H1 (cell line): ENCODE measurements at regions not wholly inside any gene's neighbourhood (a gene's known extent, or its start where the extent isn't known, plus 50 kb on each side); places are given as distances from the start of the nearest gene placed in this dataset.
"Not testable (repeated sequence)": the region's sequence is repeated elsewhere in the genome, so short reads cannot be mapped to it uniquely, and the experiment has no call there.

Experiments
- CTCF ChIA-PET: fragments of 300-600 bp; sonication (Branson Sonifier 250); formaldehyde crosslinking; loops from one replicate; lab custom pipeline; 2021; ENCODE audit not compliant: partially characterized antibody; lab: Charles Lee
- POLR2A ChIA-PET: fragments of 300-600 bp; sonication (Branson Sonifier 250); formaldehyde crosslinking; loops from one replicate; lab custom pipeline; 2021; ENCODE audit warnings: inconsistent platforms; ENCODE audit not compliant: partially characterized antibody; lab: Charles Lee
- DNase-seq, 2 experiments: peaks; one replicate each; pipeline versions ENCODE4 v3.0.0 to v3.0.0-alpha.2; 2010 to 2022; ENCODE audit warnings: low spot score in 2 of 2, low read depth in 1 of 2, mixed read lengths in 1 of 2
- FAIRE-seq: peaks from 2 replicates; lab custom pipeline; 2011; peaks lifted over from hg19 to GRCh38; lab: Jason Lieb, UNC
- H2AFZ ChIP-seq: 2 replicates; pipeline ENCODE4 v1.8.1; 2012; ENCODE audit warnings: low read length, inconsistent platforms
- H2AK5ac ChIP-seq: 2 replicates; pipeline ENCODE4 v1.6.1; 2013; ENCODE audit warnings: low read depth, low read length
- H2BK120ac ChIP-seq: replicated peaks from 2 replicates; pipeline ENCODE3; 2013; ENCODE audit warnings: low read depth, low read length, inconsistent platforms
- H2BK12ac ChIP-seq: 2 replicates; pipeline ENCODE4 v1.6.1; 2013; ENCODE audit warnings: low read depth, low read length
- H2BK15ac ChIP-seq: 2 replicates; pipeline ENCODE4 v1.6.1; 2013; ENCODE audit warnings: low read length
- H2BK20ac ChIP-seq: 2 replicates; pipeline ENCODE4 v1.6.1; 2013; ENCODE audit warnings: low read length
- H2BK5ac ChIP-seq: 2 replicates; pipeline ENCODE4 v1.6.1; 2013; ENCODE audit warnings: low read depth, low read length
- H3K14ac ChIP-seq: 2 replicates; pipeline ENCODE4 v1.6.1; 2013; ENCODE audit warnings: inconsistent platforms; ENCODE audit not compliant: insufficient read length
- H3K18ac ChIP-seq: 2 replicates; pipeline ENCODE4 v1.6.1; 2013; ENCODE audit warnings: low read length; ENCODE audit errors: extremely low read depth
- H3K23ac ChIP-seq: 2 replicates; pipeline ENCODE4 v1.6.1; 2013; ENCODE audit warnings: inconsistent platforms; ENCODE audit not compliant: insufficient read length
- H3K23me2 ChIP-seq: 2 replicates; pipeline ENCODE4 v1.6.1; 2013; ENCODE audit warnings: low read depth, low read length
- H3K27ac ChIP-seq: 2 replicates; pipeline ENCODE4 v1.6.1; 2011; ENCODE audit warnings: low read depth, low read length, inconsistent platforms
- H3K27me3 ChIP-seq, 4 experiments: replicated peaks in 1 of 4; 1 replicate in 1 of 4; 2 replicates in 3 of 4; pipeline versions ENCODE4 v1.6.1 to v1.8.1; 2011 to 2013; ENCODE audit warnings: low read length in 3 of 4, mild to moderate bottlenecking in 3 of 4, inconsistent platforms in 2 of 4, mixed read lengths in 2 of 4, moderate library complexity in 1 of 4; ENCODE audit not compliant: control insufficient read depth in 3 of 4, insufficient read depth in 3 of 4; ENCODE audit errors: extremely low read depth in 1 of 4
- H3K36me3 ChIP-seq, 4 experiments: 2 replicates each; pipeline versions ENCODE4 v1.6.1 to v1.8.1; 2011 to 2013; ENCODE audit warnings: mild to moderate bottlenecking in 4 of 4, low read length in 3 of 4, moderate library complexity in 2 of 4, control low read depth in 1 of 4, inconsistent platforms in 1 of 4; ENCODE audit not compliant: insufficient read depth in 4 of 4, control insufficient read depth in 2 of 4
- H3K4ac ChIP-seq: replicated peaks from 2 replicates; pipeline ENCODE3; 2013; ENCODE audit warnings: low read length, low read depth, mixed read lengths, inconsistent platforms; ENCODE audit not compliant: insufficient read length
- H3K4me1 ChIP-seq, 4 experiments: replicated peaks in 1 of 4; 1 replicate in 1 of 4; 2 replicates in 3 of 4; pipeline versions ENCODE4 v1.6.1 to v1.8.1; 2011 to 2013; ENCODE audit warnings: low read length in 3 of 4, inconsistent platforms in 2 of 4, mixed read lengths in 1 of 4; ENCODE audit not compliant: insufficient read depth in 4 of 4, control insufficient read depth in 3 of 4
- H3K4me2 ChIP-seq, 2 experiments: 2 replicates each; pipeline versions ENCODE4 v1.6.1 to v1.8.1; 2011 to 2013; ENCODE audit warnings: low read depth in 2 of 2, low read length in 2 of 2, control low read depth in 1 of 2, inconsistent platforms in 1 of 2, mild to moderate bottlenecking in 1 of 2; ENCODE audit not compliant: insufficient read depth in 1 of 2
- H3K4me3 ChIP-seq, 4 experiments: fragments of 200-600, 300-600 bp in 1 of 4; sonication (generic), shearing (Covaris generic), sonication (Bioruptor Twin) in 1 of 4; 2 replicates each; pipeline versions ENCODE4 v1.5.1 to v1.8.1; 2011 to 2016; ENCODE audit warnings: low read length in 4 of 4, low read depth in 3 of 4, control low read depth in 2 of 4, inconsistent platforms in 2 of 4, mild to moderate bottlenecking in 2 of 4, mixed read lengths in 1 of 4, moderate library complexity in 1 of 4; ENCODE audit not compliant: insufficient read depth in 2 of 4; ENCODE audit errors: extremely low read depth in 1 of 4
- H3K56ac ChIP-seq: replicated peaks from 2 replicates; pipeline ENCODE3; 2013; ENCODE audit warnings: low read depth, mild to moderate bottlenecking, mixed read lengths, low read length, inconsistent platforms; ENCODE audit not compliant: insufficient read length
- H3K79me1 ChIP-seq: 2 replicates; pipeline ENCODE4 v1.6.1; 2013; ENCODE audit warnings: low read depth, low read length, control low read depth
- H3K79me2 ChIP-seq, 2 experiments: 2 replicates each; pipeline versions ENCODE4 v1.6.1 to v1.8.1; 2012 to 2013; ENCODE audit warnings: low read length in 2 of 2, mild to moderate bottlenecking in 2 of 2, inconsistent platforms in 1 of 2; ENCODE audit not compliant: insufficient read depth in 2 of 2, control insufficient read depth in 1 of 2
- H3K9ac ChIP-seq, 4 experiments: replicated peaks in 1 of 4; 1 replicate in 1 of 4; 2 replicates in 3 of 4; pipeline versions ENCODE4 v1.6.1 to v1.8.1; 2011 to 2013; ENCODE audit warnings: low read depth in 3 of 4, low read length in 3 of 4, control low read depth in 2 of 4, mild to moderate bottlenecking in 2 of 4, moderate library complexity in 2 of 4, inconsistent platforms in 1 of 4; ENCODE audit errors: extremely low read depth in 1 of 4
- H3K9me3 ChIP-seq, 2 experiments: 2 replicates each; pipeline versions ENCODE4 v1.6.1 to v1.8.1; 2012 to 2013; ENCODE audit warnings: mild to moderate bottlenecking in 2 of 2, moderate library complexity in 2 of 2, control low read depth in 1 of 2, inconsistent platforms in 1 of 2, low read depth in 1 of 2, low read length in 1 of 2, mixed read lengths in 1 of 2; ENCODE audit not compliant: insufficient read depth in 2 of 2
- H4K20me1 ChIP-seq, 2 experiments: replicated peaks in 1 of 2; 2 replicates each; pipeline versions ENCODE3 to v1.8.1; 2011 to 2013; ENCODE audit warnings: inconsistent platforms in 2 of 2, low read length in 2 of 2, mild to moderate bottlenecking in 1 of 2; ENCODE audit not compliant: insufficient read depth in 2 of 2, control insufficient read depth in 1 of 2
- H4K5ac ChIP-seq: 2 replicates; pipeline ENCODE4 v1.6.1; 2013; ENCODE audit warnings: low read length, low read depth, mixed read lengths, inconsistent platforms; ENCODE audit not compliant: insufficient read length
- H4K8ac ChIP-seq: 2 replicates; pipeline ENCODE4 v1.8.0; 2013; ENCODE audit warnings: mild to moderate bottlenecking, moderate library complexity, low read length, inconsistent platforms; ENCODE audit not compliant: insufficient read depth; ENCODE audit errors: extremely low read depth
- H4K91ac ChIP-seq: replicated peaks from 2 replicates; pipeline ENCODE3; 2013; ENCODE audit warnings: low read length, mixed read lengths, inconsistent platforms; ENCODE audit not compliant: insufficient read length
- POLR2AphosphoS5 ChIP-seq: IDR thresholded peaks from 2 replicates; pipeline ENCODE4 v1.6.1; 2011; ENCODE audit warnings: low read depth, low read length
- SP1 ChIP-seq: IDR thresholded peaks from 2 replicates; pipeline ENCODE4 v1.6.1; 2011; ENCODE audit warnings: low read depth, low read length
- WGBS, 2 experiments: shearing (Covaris generic) in 1 of 2; methylation state at CpG; one replicate each; pipeline versions ENCODE4 v1.1.6 to v1.1.7; 2013 to 2015; ENCODE audit warnings: low lambda C conversion rate in 2 of 2, mixed read lengths in 2 of 2, inconsistent platforms in 1 of 2, low coverage in 1 of 2, missing lambda C conversion rate in 1 of 2; ENCODE audit not compliant: insufficient replicate concordance in 2 of 2, insufficient coverage in 1 of 2, insufficient read length in 1 of 2; ENCODE audit errors: extremely low coverage in 1 of 2, missing lambda C conversion rate in 1 of 2; 5-methylcytosine and 5-hydroxymethylcytosine counted together

DNA sequence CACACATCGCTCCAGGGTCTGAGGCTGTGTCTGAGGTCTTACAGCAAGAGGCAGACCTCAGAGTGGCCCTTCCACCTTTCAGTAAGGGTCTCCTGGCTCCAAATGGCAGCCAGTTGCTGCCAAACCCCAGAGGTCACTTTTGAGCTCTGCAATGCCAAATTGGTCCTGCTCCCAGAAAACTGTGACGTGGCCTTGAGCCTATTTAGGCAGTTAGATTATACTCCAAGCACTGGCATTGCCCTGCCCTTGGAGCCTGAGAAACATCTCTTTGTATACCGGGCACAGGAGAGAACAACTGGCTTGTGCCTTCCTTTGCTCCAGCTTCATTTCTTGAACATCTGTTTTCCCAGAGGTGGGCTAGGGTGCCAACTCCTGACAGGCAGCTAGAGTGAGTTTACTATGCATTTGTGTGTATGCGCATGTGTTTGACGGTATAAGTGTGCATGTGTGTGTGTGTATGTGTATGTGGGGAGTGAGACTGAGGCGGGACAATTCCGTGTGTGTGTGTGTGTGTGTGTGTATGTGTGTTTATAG lies 134.5 kb downstream of the IER5 start (continued):
- TF ChIP-seq POLR2AphosphoS5: no peak
- no peak for TF ChIP-seq SP1

DNA sequence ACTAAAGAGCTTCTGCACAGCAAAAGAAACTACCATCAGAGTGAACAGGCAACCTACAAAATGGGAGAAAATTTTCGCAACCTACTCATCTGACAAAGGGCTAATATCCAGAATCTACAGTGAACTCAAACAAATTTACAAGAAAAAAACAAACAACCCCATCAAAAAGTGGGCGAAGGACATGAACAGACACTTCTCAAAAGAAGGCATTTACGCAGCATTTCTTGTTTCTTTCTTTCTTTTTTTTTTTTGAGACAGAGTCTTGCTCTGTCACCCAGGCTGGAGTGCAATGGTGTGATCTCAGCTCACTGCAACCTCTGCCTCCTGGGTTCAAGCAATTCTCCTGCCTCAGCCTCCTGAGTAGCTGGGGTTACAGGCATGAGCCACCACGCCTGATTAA lies 138.2 kb downstream of the IER5 start:
- H3K9ac ChIP-seq, H3K4me3 ChIP-seq, H2AK5ac ChIP-seq, H4K91ac ChIP-seq, H2BK15ac ChIP-seq, H3K36me3 ChIP-seq, H3K14ac ChIP-seq, H3K56ac ChIP-seq, H3K23ac ChIP-seq, POLR2A ChIA-PET, H3K4me2 ChIP-seq, H2BK20ac ChIP-seq, H3K4ac ChIP-seq, H3K9me3 ChIP-seq, H3K79me1 ChIP-seq, H3K18ac ChIP-seq, H3K23me2 ChIP-seq, H3K27ac ChIP-seq, H4K5ac ChIP-seq, H2BK12ac ChIP-seq, FAIRE-seq, CTCF ChIA-PET, H3K27me3 ChIP-seq, H3K79me2 ChIP-seq, H2AFZ ChIP-seq, H2BK5ac ChIP-seq, H4K20me1 ChIP-seq, H4K8ac ChIP-seq, DNase-seq, H2BK120ac ChIP-seq, H3K4me1 ChIP-seq: not testable (repeated sequence)
- 85% methylated on average over 3 of the region's 4 CpGs; no CpG with 5 or more reads in 1 of the 2 experiments for WGBS, 2 experiments
